T-cell (primary cell): ENCODE measurements at regions not wholly inside any gene's neighbourhood (a gene's known extent, or its start where the extent isn't known, plus 50 kb on each side); places are given as distances from the start of the nearest gene placed in this dataset.

Experiments used
- ATAC-seq, 4 experiments: fragments of 200-7000 bp in 3 of 4; fragments of 150-1000 bp in 1 of 4; cut with Tn5 transposase; replicated peaks in 1 of 4; 1 replicate in 3 of 4; 2 replicates in 1 of 4; pipeline ENCODE4 v1.10.0; 2021; ENCODE audit warnings: moderate library complexity in 3 of 4, mild to moderate bottlenecking in 2 of 4, moderate number of reproducible peaks in 1 of 4
- CTCF ChIA-PET, 2 donors: fragments of 300-600 bp; sonication (Branson Sonifier 250); formaldehyde crosslinking; loops; one replicate each; lab custom pipeline; 2022; ENCODE audit warnings: antibody characterized with exemption in 2 of 2; lab: Charles Lee
- POLR2A ChIA-PET, 2 donors: fragments of 300-600 bp; sonication (Branson Sonifier 250); formaldehyde crosslinking; loops; one replicate each; lab custom pipeline; 2022; ENCODE audit warnings: antibody characterized with exemption in 2 of 2; lab: Charles Lee
- DNase-seq, 35 experiments: peaks; one replicate each; pipeline versions ENCODE4 v3.0.0 to v3.0.0-alpha.2; 2013 to 2023
- H3K27ac ChIP-seq: one replicate; pipeline ENCODE4 v1.5.1; 2013; ENCODE audit warnings: low read length
- H3K27me3 ChIP-seq, 2 experiments: replicated peaks in 1 of 2; 1 replicate in 1 of 2; 2 replicates in 1 of 2; pipeline versions ENCODE4 v1.6.1 to v1.7.0; 2013; ENCODE audit warnings: low read length in 1 of 2, mixed read lengths in 1 of 2; ENCODE audit not compliant: control insufficient read depth in 2 of 2, insufficient read depth in 2 of 2; ENCODE audit errors: extremely low read depth in 1 of 2
- H3K36me3 ChIP-seq, 2 donors: 1 replicate in 1 of 2; 2 replicates in 1 of 2; pipeline versions ENCODE4 v1.6.1 to v1.7.0; 2013; ENCODE audit warnings: low read length in 1 of 2; ENCODE audit not compliant: control insufficient read depth in 2 of 2, insufficient read depth in 1 of 2; ENCODE audit errors: extremely low read depth in 1 of 2
- H3K4me1 ChIP-seq, 2 experiments: 1 replicate in 1 of 2; 2 replicates in 1 of 2; pipeline versions ENCODE4 v1.6.1 to v1.7.0; 2013; ENCODE audit warnings: low read length in 2 of 2, mixed read lengths in 1 of 2; ENCODE audit not compliant: insufficient read depth in 2 of 2, control insufficient read depth in 1 of 2; ENCODE audit errors: extremely low read depth in 1 of 2
- H3K4me3 ChIP-seq, 2 donors: 1 replicate in 1 of 2; 2 replicates in 1 of 2; pipeline versions ENCODE4 v1.5.1 to v1.7.0; 2013; ENCODE audit warnings: mild to moderate bottlenecking in 2 of 2, low read length in 1 of 2, moderate library complexity in 1 of 2; ENCODE audit not compliant: control insufficient read depth in 1 of 2; ENCODE audit errors: extremely low read depth in 1 of 2
- H3K9me3 ChIP-seq: 2 replicates; pipeline ENCODE4 v1.7.0; 2013
- H3K27ac Mint-ChIP-seq, 2 donors: one replicate each; pipeline ENCODE4 v1.8.0; 2020 to 2021; ENCODE audit warnings: mild to moderate bottlenecking in 2 of 2, mixed read lengths in 2 of 2
- H3K27me3 Mint-ChIP-seq, 2 donors: one replicate each; pipeline ENCODE4 v1.8.0; 2021 to 2022; ENCODE audit warnings: mixed read lengths in 2 of 2
- H3K36me3 Mint-ChIP-seq: one replicate; pipeline ENCODE4 v1.8.0; 2021; ENCODE audit warnings: mixed read lengths
- H3K4me1 Mint-ChIP-seq, 3 donors: one replicate each; pipeline ENCODE4 v1.8.0; 2020 to 2022; ENCODE audit warnings: mixed read lengths in 3 of 3, mild to moderate bottlenecking in 1 of 3
- H3K4me3 Mint-ChIP-seq, 3 donors: one replicate each; pipeline ENCODE4 v1.8.0; 2020 to 2022; ENCODE audit warnings: mild to moderate bottlenecking in 3 of 3, mixed read lengths in 3 of 3, moderate library complexity in 3 of 3
- H3K9me3 Mint-ChIP-seq, 3 donors: one replicate each; pipeline ENCODE4 v1.8.0; 2020 to 2022; ENCODE audit warnings: mixed read lengths in 3 of 3
- WGBS: methylation state at CpG from one replicate; pipeline ENCODE4 v1.1.5; 2013; ENCODE audit warnings: missing lambda C conversion rate; ENCODE audit not compliant: insufficient coverage; 5-methylcytosine and 5-hydroxymethylcytosine counted together

- CTCF ChIA-PET: interaction anchor here in 1 of 2 donors (0.6 kb wide), 1 partner anchor 9 kb away, joined by 3 read pairs; no protein-coding TSS in a partner anchor
- H3K9me3 Mint-ChIP-seq: peaks cover 5 to 8% (median 7%) of the 10 kb centered on the region in 3 donors
- WGBS: no CpG with 5 or more reads among the region's 1 CpG
- H3K27me3 ChIP-seq: no peaks in the 10 kb centered on the region
- no peak overlapping the region for H3K27ac ChIP-seq
- H3K9me3 ChIP-seq: no peaks in the 10 kb centered on the region
- ATAC-seq (no peak), DNase-seq (no peak)
- peaks cover 8 to 13% of the 10 kb centered on the region in 2 donors for H3K27me3 Mint-ChIP-seq
- H3K4me1 Mint-ChIP-seq: no peaks in the 10 kb centered on the region
- H3K36me3 Mint-ChIP-seq: no peaks in the 10 kb centered on the region
- POLR2A ChIA-PET: interaction anchor here in 1 of 2 donors (1.3 kb wide), 1 partner anchor 9 kb away, joined by 10 read pairs; no protein-coding TSS in a partner anchor
- H3K27ac Mint-ChIP-seq: no peak overlapping the region
- H3K4me1 ChIP-seq: no peaks in the 10 kb centered on the region
- no peak overlapping the region for H3K4me3 Mint-ChIP-seq
- H3K4me3 ChIP-seq: no peak overlapping the region
- no peaks in the 10 kb centered on the region for H3K36me3 ChIP-seq
These were observed 115.4 kb downstream of the SLC25A46 start for GRCh38 chr5:110854200-110854599.

- no peaks in the 10 kb centered on the region for H3K27me3 ChIP-seq
- peaks cover 0 to 3% (median 0%) of the 10 kb centered on the region in 3 donors for H3K9me3 Mint-ChIP-seq
- POLR2A ChIA-PET: no interaction called here
- no peak overlapping the region for H3K4me3 Mint-ChIP-seq
- WGBS: no CpG with 5 or more reads among the region's 1 CpG
- H3K27me3 Mint-ChIP-seq: peaks cover 8 to 13% of the 10 kb centered on the region in 2 donors
- CTCF ChIA-PET: no interaction called here
- H3K27ac ChIP-seq: no peak overlapping the region
- H3K9me3 ChIP-seq: no peaks in the 10 kb centered on the region
- DNase-seq (no peak), ATAC-seq (no peak)
- H3K4me3 ChIP-seq: no peak overlapping the region
- no peaks in the 10 kb centered on the region for H3K4me1 ChIP-seq
- no peaks in the 10 kb centered on the region for H3K36me3 Mint-ChIP-seq
- no peaks in the 10 kb centered on the region for H3K4me1 Mint-ChIP-seq
- H3K36me3 ChIP-seq: no peaks in the 10 kb centered on the region
- H3K27ac Mint-ChIP-seq: no peak overlapping the region
These were observed 117.2 kb downstream of the SLC25A46 start for GRCh38 chr5:110855961-110856360.

GRCh38 chr5:110865400-110866094 lies 126.7 kb downstream of the SLC25A46 start:
- WGBS: 63% methylated on average over 1 of the region's 4 CpGs
- DNase-seq: peak in 1 of 35 experiments; percentile 1
- H3K27me3 ChIP-seq: no peaks in the 10 kb centered on the region
- Mint-ChIP-seq H3K36me3 (no peaks in the 10 kb centered on the region), H3K4me3 (no peak overlapping the region), H3K27ac (no peak overlapping the region), H3K4me1 (no peaks in the 10 kb centered on the region), H3K27me3 (peaks cover 1 to 7% of the 10 kb centered on the region in 2 donors), H3K9me3 (peaks cover 0 to 5% (median 0%) of the 10 kb centered on the region in 3 donors)
- CTCF ChIA-PET: no interaction called here
- no peaks in the 10 kb centered on the region for H3K9me3 ChIP-seq
- POLR2A ChIA-PET: no interaction called here
- no peak overlapping the region for H3K27ac ChIP-seq
- H3K4me1 ChIP-seq: no peaks in the 10 kb centered on the region
- H3K36me3 ChIP-seq: no peaks in the 10 kb centered on the region
- no peak overlapping the region for H3K4me3 ChIP-seq
- no peak for ATAC-seq

GRCh38 chr5:110869927-110870326 lies 131.1 kb downstream of the SLC25A46 start:
- Histone ChIP-seq H3K4me3 (no peak overlapping the region), H3K27me3 (no peaks in the 10 kb centered on the region), H3K4me1 (no peaks in the 10 kb centered on the region), H3K27ac (no peak overlapping the region), H3K36me3 (no peaks in the 10 kb centered on the region), H3K9me3 (no peaks in the 10 kb centered on the region)
- DNase-seq: no peak
- no peak for ATAC-seq
- ChIA-PET POLR2A (no interaction called here), CTCF (no interaction called here)
- H3K27me3 Mint-ChIP-seq: peaks cover 3 to 4% of the 10 kb centered on the region in 2 donors
- WGBS: 43% methylated on average over 1 of the region's 4 CpGs
- no peak overlapping the region for H3K27ac Mint-ChIP-seq
- no peaks in the 10 kb centered on the region for H3K4me1 Mint-ChIP-seq
- H3K36me3 Mint-ChIP-seq: no peaks in the 10 kb centered on the region
- no peak overlapping the region for H3K4me3 Mint-ChIP-seq
- H3K9me3 Mint-ChIP-seq: no peaks in the 10 kb centered on the region

- no peaks in the 10 kb centered on the region for H3K4me1 ChIP-seq
- H3K4me1 Mint-ChIP-seq: no peaks in the 10 kb centered on the region
- H3K4me3 ChIP-seq: no peak overlapping the region
- H3K36me3 ChIP-seq: no peaks in the 10 kb centered on the region
- H3K27ac ChIP-seq: no peak overlapping the region
- H3K36me3 Mint-ChIP-seq: no peaks in the 10 kb centered on the region
- peaks cover 0 to 2% of the 10 kb centered on the region in 2 donors for H3K27me3 Mint-ChIP-seq
- DNase-seq: no peak
- ATAC-seq: no peak
- no peak overlapping the region for H3K4me3 Mint-ChIP-seq
- ChIA-PET POLR2A (no interaction called here), CTCF (no interaction called here)
- H3K27me3 ChIP-seq: no peaks in the 10 kb centered on the region
- no peaks in the 10 kb centered on the region for H3K9me3 ChIP-seq
- WGBS: 91% methylated on average over 15 of the region's 15 CpGs
- no peaks in the 10 kb centered on the region for H3K9me3 Mint-ChIP-seq
- H3K27ac Mint-ChIP-seq: no peak overlapping the region
These were observed 133.4 kb downstream of the SLC25A46 start for GRCh38 chr5:110872200-110872599.

- 100% methylated on average over 5 of the region's 7 CpGs for WGBS
- no peak for DNase-seq
- Histone ChIP-seq H3K9me3 (no peaks in the 10 kb centered on the region), H3K36me3 (no peaks in the 10 kb centered on the region), H3K4me3 (no peak overlapping the region), H3K27me3 (no peaks in the 10 kb centered on the region), H3K4me1 (no peaks in the 10 kb centered on the region), H3K27ac (no peak overlapping the region)
- H3K27me3 Mint-ChIP-seq: peaks cover 0 to 2% of the 10 kb centered on the region in 2 donors
- CTCF ChIA-PET: no interaction called here
- H3K27ac Mint-ChIP-seq: no peak overlapping the region
- H3K9me3 Mint-ChIP-seq: no peaks in the 10 kb centered on the region
- ATAC-seq: no peak
- no peaks in the 10 kb centered on the region for H3K36me3 Mint-ChIP-seq
- POLR2A ChIA-PET: no interaction called here
- H3K4me3 Mint-ChIP-seq: no peak overlapping the region
- no peaks in the 10 kb centered on the region for H3K4me1 Mint-ChIP-seq
These were observed 134.2 kb downstream of the SLC25A46 start for GRCh38 chr5:110872963-110873362.
